ENCODE measurements at regions not wholly inside any gene's neighbourhood (a gene's known extent, or its start where the extent isn't known, plus 50 kb on each side); places are given as distances from the start of the nearest gene placed in this dataset.
"Not testable (repeated sequence)": the region's sequence is repeated elsewhere in the genome, so short reads cannot be mapped to it uniquely, and the experiment has no call there.

DNA sequence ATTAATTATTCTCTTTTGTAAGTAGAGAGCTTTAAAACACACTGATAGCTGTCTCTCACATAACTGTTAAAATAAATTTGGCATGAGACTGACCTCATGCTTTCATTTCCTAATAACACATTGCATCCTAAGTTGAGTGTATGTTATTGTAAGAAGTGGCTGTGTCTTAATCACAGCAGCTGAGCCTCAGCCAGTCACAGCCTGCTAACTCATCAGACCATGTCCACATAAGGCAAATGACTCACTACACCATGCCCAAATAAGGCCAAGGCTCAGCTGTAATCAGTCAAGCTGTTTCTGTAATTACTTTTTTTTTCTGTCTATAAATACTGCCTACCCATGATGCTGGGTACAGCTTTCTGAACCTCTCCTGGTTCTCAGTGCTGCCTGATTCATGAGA, 860.9 kb downstream of the XPNPEP1 start:
- no peak for DNase-seq (ENCODE audit: extremely low read depth in 1 of 11, low read depth in 9 of 11, low spot score in 4 of 11)

DNA sequence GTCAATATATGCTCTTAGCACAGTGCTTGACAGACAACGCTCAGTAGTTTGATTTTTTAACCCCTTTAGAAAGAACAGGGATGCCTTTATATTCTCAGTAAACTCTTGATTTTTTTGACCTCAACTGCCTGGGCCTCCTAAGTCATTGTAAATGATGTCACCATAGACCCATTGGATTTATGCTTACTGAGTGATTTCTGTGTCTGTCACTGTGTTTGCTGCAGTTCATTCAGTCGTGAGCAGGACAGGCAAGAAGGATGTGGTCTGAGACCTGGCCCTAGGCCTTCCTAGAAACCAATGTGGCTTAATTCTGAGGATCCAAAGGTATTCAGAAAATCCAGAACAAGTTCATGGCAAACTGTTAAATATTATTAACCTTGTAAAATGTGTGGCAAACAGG, 868.1 kb downstream of the XPNPEP1 start:
- DNase-seq (ENCODE audit: extremely low read depth in 1 of 11, low read depth in 9 of 11, low spot score in 4 of 11): no peak

DNA sequence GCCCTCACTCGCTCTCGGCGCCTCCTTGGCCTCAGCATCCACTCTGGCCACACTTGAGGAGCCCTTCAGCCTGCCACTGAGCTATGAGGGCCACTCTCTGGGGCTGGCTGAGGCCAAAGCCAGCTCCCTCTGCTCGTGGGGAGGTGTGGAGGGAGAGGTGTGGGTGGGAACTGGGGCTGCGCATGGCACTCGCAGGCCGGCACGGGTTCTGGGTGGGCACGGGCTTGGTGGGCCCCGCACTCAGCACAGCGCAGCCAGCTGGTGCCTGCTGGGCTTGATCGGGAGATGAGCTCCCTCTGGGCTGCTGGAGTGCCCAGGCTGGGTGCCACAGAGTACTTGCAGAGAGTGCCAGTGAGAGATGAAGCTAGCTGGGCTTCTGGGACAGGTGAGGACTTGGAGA, 875.5 kb downstream of the XPNPEP1 start:
- DNase-seq (ENCODE audit: extremely low read depth in 1 of 11, low read depth in 9 of 11, low spot score in 4 of 11): no peak

DNA sequence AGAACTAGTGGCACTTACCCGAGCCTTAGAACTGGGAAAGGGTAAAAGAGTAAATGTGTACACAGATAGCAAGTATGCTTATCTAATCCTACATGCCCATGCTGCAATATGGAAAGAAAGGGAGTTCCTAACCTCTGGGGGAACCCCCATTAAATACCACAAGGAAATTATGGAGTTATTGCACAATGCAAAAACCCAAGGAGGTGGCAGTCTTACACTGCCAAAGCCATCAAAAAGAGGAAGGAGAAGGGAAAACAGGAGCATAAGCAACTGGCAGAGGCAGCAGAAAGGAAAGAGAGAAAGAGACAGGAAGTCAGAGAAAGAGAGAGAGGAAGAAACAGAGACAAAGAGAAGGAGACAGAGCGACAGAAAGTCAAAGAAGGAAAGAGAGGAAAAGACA, 876.9 kb downstream of the XPNPEP1 start:
- not testable (repeated sequence) for DNase-seq (ENCODE audit: extremely low read depth in 1 of 11, low read depth in 9 of 11, low spot score in 4 of 11)

DNA sequence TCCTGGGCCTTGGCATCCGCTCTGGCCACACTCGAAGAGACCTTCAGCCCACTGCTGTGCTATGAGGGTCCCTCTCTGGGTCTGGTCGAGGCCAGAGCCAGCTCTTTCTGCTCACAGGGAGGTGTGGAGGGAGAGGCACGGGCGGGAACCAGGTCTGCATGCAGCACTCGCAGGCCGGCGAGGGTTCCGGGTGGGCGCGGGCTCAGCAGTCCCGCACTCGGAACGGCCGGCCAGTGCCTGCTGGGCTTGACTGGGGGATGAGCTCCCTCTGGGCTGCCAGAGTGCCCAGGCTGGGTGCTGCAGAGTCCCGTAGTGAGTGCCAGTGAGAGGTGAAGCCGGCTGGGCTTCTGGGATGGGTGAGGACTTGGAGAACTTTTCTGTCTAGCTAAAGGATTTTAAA, 882.7 kb downstream of the XPNPEP1 start:
- no peak for DNase-seq (ENCODE audit: extremely low read depth in 1 of 11, low read depth in 9 of 11, low spot score in 4 of 11)

DNA sequence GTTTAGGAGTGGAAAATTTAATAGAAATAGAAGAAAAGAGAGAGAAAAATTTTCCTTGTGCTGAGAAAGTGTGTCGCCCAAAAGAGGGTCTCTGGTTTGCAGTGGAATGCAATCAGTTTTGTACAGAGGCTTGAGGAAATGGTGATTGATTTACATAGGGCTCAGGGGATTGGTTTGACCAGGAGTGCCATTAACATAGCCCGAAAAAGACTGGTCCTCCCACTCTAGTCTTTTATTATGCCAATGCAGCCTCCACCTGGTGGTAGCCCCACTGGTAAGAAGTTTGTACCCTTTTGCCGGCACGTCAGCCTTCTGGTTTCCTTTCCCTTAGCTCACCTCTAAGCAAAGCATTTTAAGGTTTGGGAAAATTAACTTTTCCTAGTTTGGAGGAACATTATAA, 885.3 kb downstream of the XPNPEP1 start:
- no peak for DNase-seq (ENCODE audit: extremely low read depth in 1 of 11, low read depth in 9 of 11, low spot score in 4 of 11)

DNA sequence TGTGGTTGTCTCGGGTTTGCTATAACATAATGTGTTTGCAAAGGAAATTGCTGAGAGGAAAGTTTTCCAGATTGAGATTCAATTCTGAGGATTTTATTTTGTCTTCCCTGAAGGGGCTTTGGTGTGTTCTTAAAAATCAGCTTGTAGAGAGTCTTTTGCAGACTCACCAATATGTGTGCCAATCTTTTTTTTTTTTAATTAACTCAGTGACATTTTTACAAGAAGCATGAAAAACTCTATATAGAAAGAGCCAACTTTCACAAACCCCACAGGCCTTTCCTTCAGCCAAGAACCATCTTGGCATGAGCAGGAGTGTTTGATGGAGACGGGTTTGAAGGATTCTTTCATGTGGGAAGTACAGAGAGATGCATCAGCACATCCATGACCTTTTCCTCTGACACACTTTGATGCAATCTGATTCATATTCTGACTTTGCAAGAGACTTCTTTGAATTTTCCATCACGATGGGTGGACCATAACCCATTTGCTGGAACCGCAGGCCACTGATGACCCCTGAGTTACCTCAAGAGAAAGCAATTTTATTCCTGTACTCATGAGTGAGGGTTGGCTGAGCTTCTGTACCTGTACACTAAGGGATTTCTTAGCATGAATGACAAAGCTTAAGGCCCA, 892.6 kb downstream of the XPNPEP1 start:
- DNase-seq (ENCODE audit: extremely low read depth in 1 of 11, low read depth in 9 of 11, low spot score in 4 of 11): no peak

DNA sequence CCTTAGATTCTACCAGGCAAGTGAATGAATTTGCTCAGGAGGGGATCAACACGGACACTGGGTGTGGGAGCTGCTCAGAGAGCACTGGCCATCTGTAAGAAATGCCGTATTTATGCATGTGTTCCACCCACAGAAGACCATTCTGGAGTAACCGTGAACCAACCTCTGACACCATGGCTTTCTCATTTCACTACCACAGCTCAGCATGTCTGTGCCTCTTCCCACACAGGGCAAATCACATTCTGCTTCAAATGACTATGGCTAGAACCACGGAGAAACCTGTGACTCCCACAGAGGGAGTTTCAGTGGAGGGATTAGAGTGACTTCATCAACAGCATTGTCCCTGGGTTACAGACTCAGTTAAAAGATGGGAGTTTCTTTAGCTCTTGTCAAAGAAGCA, 893.4 kb downstream of the XPNPEP1 start:
- no peak for DNase-seq (ENCODE audit: extremely low read depth in 1 of 11, low read depth in 9 of 11, low spot score in 4 of 11)

DNA sequence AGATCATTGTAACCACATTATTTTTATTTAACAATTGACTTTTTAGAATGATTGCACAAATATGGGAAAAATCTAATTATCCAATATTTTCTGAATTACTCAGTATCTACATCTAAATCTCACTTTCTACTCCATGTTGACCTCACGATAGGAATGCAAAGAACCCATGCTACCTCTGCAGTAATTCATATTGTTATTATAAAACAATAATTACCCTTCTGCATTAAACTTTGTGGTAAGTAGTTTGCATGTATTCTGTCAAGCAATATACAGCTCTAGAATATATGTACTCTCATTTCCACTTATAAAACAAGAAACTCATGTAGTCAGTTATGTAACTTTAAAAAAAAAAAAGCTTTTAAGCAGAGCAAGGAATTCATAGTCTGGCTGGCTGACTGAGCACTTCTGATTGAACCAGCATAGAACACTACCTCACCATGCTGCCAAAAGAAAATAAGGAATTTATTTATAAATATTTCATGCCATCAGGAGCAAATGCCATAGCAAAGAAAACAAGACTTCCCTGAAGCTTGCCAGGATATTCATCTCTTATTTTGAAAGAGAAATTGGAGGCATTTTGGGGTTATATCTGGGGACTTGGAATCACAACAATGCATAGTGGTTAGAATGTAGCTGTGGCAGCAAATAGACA, 895.7 kb downstream of the XPNPEP1 start:
- DNase-seq (ENCODE audit: extremely low read depth in 1 of 11, low read depth in 9 of 11, low spot score in 4 of 11): no peak

DNA sequence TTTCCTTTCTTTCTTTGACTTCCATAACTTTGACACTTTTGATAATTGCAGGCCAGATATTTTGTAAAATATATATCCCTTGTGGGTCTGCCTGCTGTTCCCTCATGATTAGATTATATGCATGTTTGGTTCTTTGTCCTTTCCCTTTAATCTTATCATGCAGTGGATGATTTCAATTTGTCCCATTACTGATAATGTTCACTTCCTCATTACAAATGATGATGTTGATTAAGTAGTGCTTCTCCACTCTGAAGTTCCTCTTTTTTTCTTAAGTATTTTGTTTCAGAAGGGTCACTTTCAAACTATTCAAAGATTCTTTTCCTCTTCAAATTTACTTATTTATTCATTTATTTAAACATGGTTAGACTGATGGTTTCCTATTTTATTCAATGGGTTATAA, 898.1 kb downstream of the XPNPEP1 start:
- no peak for DNase-seq (ENCODE audit: extremely low read depth in 1 of 11, low read depth in 9 of 11, low spot score in 4 of 11)

DNA sequence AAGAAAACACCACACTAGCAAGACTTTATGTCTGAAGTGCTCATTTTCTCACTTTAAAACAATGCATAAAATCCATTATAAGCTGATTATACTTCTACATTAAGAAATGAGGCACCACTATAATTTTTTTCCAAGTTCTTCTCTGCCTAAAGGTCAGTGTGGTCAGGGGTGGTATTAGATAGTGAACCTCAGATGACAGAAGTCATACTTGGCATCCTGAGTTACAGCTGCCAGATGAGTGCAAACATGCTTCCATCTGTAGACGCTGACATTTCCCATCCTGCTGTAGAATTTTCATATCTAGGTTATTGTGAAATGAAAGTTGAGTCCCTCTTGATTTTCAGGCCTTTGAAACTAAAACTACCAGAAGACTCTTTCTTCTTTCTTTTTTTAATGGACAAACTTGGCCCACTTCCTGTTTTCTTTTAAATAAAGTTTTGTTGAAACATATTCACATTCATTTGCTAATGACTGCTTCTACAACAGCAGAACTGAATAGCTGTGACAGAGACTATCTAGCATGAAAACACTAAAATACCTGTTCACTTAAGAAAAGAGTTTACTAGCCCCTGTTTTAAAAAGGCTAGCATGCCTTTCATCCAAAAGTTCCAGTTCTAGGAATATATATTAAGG, 900.8 kb downstream of the XPNPEP1 start:
- DNase-seq (ENCODE audit: extremely low read depth in 1 of 11, low read depth in 9 of 11, low spot score in 4 of 11): no peak

DNA sequence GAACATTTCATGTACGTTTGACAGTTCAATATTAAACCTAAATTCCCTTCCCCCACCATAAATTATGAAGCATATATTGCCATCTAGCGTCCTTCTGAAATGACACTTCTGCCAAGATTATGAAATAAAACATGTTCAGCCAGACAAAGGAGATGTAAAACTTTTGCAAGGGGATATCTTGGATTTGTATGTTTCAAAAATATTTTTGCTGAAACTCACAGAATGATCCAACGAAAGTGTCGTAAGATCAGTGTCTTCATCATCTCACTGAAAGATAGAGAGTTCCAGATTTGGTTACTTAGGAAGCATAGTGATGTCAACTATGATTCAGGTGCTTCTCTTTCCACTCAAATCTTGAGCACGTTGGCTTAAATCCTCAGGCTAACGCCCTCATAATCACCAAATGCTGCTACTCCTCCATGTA, 904.3 kb downstream of the XPNPEP1 start:
- no peak for DNase-seq (ENCODE audit: extremely low read depth in 1 of 11, low read depth in 9 of 11, low spot score in 4 of 11)

DNA sequence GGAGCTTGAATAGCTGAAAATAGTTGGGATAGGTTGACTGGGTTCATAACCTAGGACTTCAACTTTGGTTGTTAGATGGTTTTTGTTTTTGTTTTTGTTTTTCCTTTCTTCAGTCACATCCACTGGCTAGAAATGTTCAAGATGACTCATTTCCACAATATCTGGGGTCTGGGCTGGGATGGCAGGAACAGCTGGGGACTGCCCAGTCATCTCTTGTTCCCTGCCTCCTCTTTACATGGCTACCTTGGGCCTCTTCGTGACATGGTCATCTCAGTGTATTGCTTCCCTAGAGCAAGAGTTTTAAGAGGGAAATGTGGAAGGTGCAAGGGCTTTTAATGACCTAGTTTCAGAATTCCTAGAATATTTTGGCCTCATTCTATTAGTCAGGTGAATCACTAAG, 915.8 kb downstream of the XPNPEP1 start:
- no peak for DNase-seq (ENCODE audit: extremely low read depth in 1 of 11, low read depth in 9 of 11, low spot score in 4 of 11)

DNA sequence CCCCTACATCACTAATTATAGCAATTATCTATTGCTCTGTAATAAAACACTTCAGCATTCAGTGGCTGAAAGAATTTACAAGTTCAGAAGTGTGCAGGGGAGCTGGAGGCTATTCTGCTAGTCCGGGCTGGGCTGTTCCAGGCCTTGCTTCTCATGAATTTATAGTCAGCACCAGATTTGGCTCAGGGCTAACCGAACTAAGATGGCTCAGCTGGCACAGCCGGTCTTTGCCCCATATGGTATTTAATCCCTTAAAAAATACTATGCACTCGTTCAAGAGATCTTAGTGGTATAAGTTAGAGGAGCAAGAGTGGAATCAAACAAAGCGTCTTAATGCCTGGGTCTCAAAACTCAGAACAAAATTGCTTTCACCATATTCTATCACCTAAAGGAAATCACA, 932.9 kb downstream of the XPNPEP1 start:
- no peak for DNase-seq (ENCODE audit: extremely low read depth in 1 of 11, low read depth in 9 of 11, low spot score in 4 of 11)

DNA sequence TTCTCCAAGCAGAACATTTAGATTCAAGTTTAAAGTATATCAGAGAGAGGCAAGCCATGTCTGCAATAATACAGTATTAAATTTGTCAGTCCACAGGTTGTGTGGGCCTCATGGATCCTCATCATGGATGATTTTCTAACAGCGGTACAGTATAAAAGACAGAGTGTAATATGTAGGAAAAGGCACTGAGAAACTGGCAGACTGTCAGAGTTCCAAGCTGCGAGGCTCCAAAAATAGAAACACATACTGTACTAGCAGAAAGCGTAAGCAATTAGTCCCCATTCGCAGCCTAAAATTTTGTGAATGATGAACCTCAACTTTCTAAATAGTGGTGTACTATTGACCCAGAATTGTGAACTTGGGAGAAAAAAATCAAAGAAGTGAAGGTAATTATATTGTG, 933.3 kb downstream of the XPNPEP1 start:
- DNase-seq (ENCODE audit: extremely low read depth in 1 of 11, low read depth in 9 of 11, low spot score in 4 of 11): no peak

DNA sequence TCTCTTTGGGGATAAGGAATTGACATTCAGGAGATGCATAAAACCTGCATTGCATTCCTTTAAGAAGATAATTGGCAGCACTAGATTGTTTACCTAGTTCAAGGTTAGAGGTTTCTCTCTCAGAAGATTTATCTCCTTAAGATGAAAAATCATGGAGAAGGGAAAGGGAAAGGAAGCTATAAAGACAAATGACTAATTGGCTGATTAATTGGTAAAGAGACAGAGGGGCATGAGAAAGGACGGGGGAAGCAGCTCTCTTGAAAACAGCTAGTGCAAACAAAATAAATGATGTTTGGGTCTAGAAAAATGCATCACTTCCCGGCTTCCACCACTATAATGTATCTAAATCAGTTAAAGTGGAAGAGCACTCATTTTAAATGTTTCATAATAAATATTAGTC, 941.2 kb downstream of the XPNPEP1 start:
- peak in 7 of 11 donors; percentile 1 to 14 (median 7) for DNase-seq (ENCODE audit: extremely low read depth in 1 of 11, low read depth in 9 of 11, low spot score in 4 of 11)

DNA sequence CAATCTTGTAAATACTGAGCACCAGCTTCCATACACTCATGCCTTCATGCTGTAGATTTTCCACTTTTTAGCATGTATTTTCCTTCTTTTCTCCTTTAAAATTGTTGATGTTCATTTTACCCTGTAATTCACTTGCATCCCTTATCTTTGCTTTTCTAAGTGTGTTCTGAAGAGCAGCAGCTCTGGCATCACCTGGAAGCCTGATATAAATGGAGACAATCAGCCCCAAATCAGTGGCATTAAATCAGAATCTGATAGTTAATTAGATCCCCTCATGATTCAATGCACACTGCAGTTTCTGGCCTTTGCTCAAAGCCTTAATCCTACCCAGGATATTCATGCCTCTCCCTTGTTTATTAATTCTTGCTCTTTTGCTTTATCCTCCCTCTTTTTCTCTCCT, 942.4 kb downstream of the XPNPEP1 start:
- no peak for DNase-seq (ENCODE audit: extremely low read depth in 1 of 11, low read depth in 9 of 11, low spot score in 4 of 11)

DNA sequence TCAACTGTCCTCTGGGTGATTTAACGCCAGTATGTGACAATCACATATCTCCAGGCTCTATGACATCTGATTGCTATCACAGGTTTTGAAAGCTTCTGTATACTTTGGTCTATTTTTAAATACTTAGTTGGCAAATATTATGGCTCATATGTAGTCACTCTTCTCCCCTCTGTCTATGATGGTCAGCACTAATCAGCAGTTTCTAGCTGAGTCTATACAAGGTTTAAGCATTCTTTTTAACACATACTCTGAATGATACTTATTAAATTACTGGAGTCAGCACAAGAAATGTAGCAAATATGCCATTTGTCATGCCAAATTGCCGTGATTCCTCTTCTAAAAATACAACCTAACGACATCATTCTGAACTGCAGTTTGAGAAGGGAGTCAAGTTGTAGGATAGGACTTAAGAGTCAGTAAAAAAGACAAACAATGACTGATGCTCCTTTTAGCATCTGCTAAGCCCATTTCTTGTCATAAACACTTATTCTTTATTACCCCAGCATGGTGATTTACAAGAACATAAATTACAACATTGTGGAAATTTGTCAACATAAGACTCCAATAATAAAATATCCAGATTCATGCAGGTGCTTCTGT, 947.8 kb downstream of the XPNPEP1 start:
- no peak for DNase-seq (ENCODE audit: extremely low read depth in 1 of 11, low read depth in 9 of 11, low spot score in 4 of 11)

DNA sequence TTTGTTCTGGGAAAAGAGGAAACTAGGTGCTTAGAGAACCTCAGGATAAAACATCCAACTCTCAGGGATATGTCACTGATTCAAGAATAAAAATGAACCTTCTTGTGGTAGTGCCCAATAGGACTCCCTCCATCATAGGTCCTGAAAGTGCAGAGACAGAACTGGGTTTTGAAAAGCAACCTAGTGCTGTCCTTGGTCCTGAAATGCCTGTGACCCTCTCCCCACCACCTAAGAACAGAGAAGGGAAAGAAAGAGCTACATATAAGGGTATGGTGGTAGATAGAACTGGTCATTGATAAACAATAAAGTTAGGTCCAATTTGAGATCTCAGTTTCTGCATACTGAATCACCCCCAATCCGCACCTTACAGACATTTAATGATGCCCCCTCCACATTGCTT, 953.3 kb downstream of the XPNPEP1 start:
- DNase-seq (ENCODE audit: extremely low read depth in 1 of 11, low read depth in 9 of 11, low spot score in 4 of 11): peak; percentile 33 to 80 (median 58)

DNA sequence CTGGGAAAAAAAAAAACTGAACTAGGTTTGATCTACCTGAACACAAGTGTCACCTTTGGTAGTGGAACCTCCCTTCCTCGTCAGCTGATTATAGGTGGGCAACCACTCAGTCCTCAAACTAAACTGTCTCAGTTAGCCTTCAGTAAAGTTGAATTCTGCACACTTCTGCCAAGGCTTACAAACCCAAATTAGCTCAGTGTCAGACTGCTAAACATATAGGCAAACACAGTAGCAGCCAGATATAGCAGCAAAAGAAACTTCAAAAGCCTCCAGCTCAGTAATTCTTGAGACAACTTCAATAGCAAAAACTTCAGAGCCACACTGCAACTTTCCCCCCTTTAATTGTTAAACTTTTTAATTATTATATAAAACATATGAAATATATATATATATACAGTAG, 956.9 kb downstream of the XPNPEP1 start:
- DNase-seq (ENCODE audit: extremely low read depth in 1 of 11, low read depth in 9 of 11, low spot score in 4 of 11): no peak
